ENCODE measurements at regions not wholly inside any gene's neighbourhood (a gene's known extent, or its start where the extent isn't known, plus 50 kb on each side); places are given as distances from the start of the nearest gene placed in this dataset.
A peak's percentile ranks its signal among the peaks of the same experiment; 100 is the strongest.

DNA sequence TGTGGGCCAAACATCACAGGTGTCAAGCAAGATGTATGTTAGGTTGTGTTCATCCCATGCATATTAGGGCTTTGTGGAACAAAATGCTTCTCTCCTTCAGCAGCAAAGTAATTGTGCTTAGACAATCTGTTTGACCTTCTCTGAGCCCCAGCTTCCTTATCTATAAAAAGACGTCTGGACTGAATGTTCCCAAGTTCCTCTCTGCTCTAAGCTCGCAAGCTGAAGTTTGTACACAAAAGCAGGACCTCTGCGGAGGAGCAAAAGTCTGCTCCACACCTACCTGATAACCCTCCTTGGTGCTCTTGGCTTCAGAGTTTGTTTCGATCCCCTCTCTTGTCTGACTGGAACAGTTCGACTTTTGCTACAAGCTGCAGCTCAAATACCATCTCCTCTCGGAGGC is 95.7 kb upstream of the UBL3 start:
- DNase-seq (ENCODE audit: low read depth), result no peak
- H3K4me3 ChIP-seq (ENCODE audit: low read depth, low read length), result no peak overlapping the region

DNA sequence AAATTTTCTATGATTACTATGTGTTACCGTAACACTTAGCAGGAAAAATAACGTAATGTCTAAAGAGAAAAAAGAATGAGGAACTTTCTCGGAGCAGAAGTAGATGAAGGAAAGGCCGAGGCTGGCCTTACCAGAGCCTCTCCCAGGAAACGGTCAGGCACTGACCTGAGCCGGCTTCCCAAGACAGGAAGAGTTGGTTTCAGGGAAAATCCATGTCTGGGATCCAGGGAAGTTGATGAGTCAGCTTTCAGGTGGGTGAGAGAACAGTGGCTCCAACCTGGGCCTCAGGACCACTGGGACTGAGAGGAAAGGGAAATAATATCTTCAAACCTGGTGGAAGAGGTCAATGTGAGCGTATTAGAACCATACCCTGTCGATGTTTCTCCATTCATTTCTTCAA is 93.3 kb upstream of the UBL3 start:
- H3K4me3 ChIP-seq (ENCODE audit: low read depth, low read length), result no peak overlapping the region
- no peak for DNase-seq (ENCODE audit: low read depth)

DNA sequence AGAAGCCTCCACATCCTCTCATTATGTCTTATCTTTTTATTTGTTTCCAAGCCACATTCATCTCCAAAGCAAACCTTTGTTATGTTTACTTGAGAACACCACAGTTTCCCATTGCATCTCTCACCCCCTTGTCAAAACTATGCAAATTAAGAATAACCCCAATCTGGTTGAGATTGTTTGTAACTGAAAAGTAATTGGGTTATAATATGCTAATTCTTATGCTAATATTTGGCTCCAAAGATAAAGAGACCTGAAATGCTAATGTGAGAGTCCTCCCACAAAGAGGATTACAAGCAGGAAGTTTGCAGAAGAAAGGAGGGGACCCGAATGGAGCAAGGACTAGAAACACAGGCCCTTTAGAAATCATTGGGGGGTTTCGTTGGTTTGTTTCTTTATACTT is 92.9 kb upstream of the UBL3 start:
- DNase-seq (ENCODE audit: low read depth), result no peak
- no peak overlapping the region for H3K4me3 ChIP-seq (ENCODE audit: low read depth, low read length)

DNA sequence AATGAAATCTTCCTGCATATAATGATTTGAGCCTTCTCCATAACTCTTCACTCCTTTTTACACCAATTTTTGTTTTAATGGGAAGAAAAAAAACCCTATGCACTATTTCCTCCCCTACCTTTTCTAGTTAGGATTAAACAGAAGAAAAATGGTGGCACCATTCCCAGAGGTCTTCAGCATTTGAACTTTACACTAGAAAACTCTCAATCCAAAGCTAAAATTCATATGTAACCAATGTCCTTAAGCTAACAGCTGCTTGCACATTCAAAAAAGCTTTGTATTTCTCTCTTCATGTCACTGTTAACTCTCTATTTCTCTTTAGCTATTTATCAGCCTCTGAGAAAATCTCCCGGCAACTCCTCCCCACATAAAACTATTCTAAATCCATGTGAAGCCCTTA is 90.3 kb upstream of the UBL3 start:
- no peak for DNase-seq (ENCODE audit: low read depth)
- H3K4me3 ChIP-seq (ENCODE audit: low read depth, low read length), result no peak overlapping the region

DNA sequence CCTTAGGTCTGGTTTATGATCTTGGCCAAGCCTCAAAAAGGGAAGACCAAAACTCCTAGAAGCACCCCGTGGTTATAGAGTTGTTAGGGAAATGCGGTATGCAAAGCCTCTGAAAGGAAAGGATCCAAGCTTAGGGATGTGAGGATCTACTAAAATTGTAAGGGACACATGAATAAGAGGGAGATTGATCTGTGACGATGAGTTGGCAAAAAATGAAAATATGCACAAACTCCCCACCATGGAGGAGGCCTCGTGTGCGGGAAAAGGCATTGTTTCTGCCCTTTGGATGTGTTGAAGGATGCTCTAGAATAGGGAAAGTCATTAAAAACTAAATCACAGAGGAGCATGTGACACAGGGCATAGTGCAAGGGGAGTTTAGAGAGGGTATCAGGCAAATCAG is 88.7 kb upstream of the UBL3 start:
- H3K4me3 ChIP-seq (ENCODE audit: low read depth, low read length), result no peak overlapping the region
- no peak for DNase-seq (ENCODE audit: low read depth)

DNA sequence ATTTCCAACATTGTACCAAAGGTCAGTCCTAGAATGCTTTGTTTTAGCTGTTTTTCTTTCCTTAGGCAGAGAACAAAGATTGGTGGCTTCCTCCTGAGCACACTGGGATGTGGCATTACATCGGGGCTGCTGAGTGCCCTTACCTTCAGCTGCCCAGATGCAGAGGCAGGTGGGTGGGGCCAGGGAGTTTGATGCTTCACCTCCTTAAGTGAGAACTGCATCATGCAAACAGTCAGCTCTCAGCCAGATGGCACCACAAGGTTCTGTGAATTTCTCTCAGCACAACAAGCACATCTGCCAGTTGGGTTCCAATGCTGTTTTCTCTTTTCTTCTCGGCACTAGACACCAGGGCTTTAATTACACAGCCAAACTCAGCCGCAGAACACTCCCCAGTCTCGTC is 87.4 kb upstream of the UBL3 start:
- no peak for DNase-seq (ENCODE audit: low read depth)
- H3K4me3 ChIP-seq (ENCODE audit: low read depth, low read length), result no peak overlapping the region

DNA sequence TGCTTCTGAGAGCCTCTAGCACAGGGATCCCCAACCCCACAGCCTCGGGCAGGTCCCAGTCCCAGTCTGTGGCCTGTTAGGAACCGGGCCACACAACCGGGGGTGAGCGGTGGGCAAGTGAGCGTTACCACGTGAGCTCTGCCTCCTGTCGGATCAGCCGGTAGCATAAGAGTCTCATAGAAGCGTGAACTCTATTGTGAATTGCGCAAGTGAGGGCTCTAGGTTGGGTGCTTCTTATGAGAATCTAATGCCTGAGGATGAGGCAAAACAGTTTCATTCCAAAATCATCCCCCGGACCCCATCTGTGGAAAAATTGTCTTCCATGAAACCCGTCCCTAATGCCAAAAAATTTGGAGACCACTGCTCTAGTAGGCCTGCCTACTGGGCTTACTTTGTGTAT is 87.0 kb upstream of the UBL3 start:
- DNase-seq (ENCODE audit: low read depth), result no peak
- H3K4me3 ChIP-seq (ENCODE audit: low read depth, low read length), result no peak overlapping the region

DNA sequence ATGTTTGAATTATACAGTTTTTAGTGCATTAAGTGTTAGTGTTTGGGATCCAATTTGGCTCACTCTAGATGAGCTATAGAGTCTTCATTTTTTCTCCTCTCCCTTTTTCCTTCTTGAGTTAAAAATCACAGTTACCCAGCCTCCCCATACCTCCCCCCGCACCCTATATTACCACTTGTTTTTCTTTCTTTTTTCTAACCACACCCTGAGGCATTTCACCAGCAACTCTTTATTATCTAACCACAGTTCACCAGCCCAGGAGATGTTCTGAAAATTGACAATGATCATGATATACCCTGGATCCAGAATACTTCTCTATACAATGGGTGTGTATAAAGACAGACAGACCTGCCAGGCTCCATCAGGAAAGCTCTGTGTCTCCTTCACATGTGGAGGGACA is 86.5 kb upstream of the UBL3 start:
- H3K4me3 ChIP-seq (ENCODE audit: low read depth, low read length), result no peak overlapping the region
- no peak for DNase-seq (ENCODE audit: low read depth)

DNA sequence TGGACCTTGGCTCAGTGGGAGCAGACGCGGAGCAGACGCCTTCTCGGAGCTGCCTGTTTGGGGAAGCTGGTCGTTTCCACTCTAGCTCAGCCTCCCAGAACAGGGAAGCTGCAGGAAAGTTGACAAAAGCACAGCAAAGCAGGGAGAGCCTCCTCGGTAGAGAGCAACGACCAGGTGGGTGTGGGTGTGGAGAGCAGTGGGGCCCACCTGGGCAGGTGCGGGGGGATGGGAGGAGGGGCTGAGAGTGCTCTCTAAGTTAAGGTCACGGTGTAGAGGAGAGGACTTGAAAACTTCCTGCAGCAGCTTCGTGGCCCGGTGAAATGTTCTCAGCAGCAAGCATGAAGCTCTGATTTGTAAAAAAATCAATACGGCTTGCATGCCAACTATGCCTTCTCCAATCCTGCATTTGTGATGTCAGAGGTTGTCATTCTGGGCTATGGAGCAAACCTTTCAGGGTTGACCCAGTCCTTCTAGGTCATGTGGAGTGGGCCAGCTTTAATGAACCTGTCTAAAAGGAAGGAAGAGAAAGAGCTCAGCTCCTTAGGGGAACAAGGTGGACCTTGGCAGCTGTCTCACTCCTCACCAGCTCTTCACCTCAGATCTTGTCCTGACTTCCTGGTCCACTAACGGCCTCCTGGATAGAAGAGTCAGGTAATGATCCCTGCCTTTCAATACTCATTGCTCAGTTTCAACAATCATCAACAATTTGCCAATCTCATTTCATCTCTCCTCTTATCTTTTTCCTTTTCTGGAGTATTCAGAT is 85.8 kb upstream of the UBL3 start:
- DNase-seq (ENCODE audit: low read depth), result no peak
- no peak overlapping the region for H3K4me3 ChIP-seq (ENCODE audit: low read depth, low read length)

DNA sequence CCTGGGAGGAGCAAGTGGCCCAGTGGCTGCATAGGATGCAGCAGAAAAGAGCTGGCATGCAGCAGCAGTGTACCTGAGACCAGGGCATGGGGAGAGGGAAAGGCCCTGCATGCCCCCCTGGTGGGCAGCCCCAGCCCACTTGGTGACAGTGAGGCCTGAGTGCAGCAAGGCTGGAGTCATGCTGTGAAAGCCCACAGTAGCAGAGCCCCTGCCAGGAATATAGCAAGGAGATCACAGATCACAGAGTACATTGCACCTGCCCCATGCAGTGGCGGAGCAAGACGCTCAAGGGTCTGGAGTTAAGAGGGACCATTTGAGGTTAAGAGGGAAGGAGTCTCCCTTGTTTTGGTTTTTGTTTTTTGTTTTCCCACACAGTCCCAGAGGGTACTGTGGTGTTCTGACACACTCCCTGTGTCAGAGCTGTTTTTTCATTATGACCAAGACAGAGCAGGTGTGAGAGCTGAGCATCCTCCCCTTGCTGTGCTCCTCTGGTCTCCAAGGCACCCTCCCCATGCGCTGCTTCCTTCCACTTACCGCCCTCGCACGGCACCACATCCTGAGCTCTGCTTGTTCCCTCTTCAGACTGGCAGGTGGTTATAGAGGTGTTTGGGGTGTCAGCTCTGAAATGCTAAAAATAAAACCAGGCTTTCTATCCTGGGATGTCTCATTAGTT is 85.0 kb upstream of the UBL3 start:
- no peak for DNase-seq (ENCODE audit: low read depth)
- H3K4me3 ChIP-seq (ENCODE audit: low read depth, low read length), result no peak overlapping the region

DNA sequence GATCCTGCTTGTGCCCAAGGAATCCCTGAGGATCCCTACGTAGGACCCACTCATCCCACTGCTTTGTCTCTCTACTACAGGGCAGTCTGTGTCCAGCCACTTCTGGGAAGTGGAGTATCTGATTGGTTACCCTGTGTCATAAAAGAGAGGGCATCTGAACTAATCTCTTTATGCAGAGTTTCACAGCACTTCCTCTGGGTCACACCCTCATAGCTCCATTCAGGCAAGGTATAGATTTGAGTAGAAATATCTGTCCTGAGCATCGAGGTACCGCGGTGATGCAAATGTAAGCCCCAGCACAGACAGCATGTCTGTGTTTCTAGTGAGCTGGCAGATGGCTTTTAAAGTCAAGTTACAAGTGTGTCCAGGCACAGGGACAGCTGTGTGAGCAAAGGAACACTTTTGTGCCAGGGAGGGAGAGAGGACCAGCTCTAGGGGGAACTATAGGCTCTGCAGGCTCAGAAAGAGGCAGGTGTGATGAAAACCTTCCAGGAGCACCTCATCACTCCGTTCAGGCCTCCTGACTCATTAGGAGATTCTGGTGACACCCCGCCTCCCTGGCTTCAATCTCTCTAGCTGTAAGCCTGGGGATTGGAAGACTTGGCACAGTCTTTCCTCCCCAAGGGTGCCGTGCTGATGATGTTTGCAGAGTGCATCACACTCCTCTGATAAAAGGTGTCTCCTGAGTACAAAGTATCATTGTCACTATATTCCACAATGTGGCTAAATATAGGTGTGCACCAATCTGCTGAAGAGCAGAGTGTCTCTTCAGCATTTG is 84.3 kb upstream of the UBL3 start:
- DNase-seq (ENCODE audit: low read depth), result no peak
- no peak overlapping the region for H3K4me3 ChIP-seq (ENCODE audit: low read depth, low read length)

DNA sequence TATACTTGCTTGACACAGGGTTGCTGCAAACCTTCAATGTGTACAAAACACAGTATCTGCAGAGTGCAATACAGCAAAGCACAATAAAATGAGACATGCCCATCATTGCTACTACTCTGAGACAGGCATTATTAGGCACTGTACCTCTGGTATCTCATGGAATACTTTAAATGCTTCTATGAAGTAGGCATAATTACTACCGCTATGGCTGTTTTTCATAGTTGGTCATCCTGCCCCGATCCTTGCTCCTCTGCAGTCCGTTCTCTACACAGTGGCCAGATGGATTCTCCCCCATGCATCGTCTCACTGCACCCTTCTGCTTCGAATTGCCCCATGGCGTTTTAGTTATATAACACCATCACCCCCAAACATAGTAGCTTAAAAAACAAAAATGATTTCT is 83.0 kb upstream of the UBL3 start:
- H3K4me3 ChIP-seq (ENCODE audit: low read depth, low read length), result no peak overlapping the region
- no peak for DNase-seq (ENCODE audit: low read depth)

DNA sequence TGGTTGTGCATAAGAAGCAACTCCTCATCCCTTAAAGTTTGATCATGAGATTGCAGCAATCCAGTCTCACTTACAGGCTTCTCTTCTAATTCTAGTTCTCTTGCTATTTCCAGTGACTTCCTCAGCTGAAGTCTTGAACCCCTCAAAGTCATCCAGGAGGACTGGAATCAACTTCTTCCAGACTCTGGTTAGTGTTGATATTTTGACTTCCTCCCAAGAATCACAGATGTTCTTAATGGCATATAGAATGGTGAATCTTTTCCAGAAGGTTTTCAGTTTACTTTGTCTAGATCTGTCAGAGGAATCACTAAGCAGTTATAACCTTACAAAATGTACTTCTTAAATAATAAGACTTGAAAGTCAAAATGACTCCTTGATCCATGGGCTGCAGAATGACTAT is 81.3 kb upstream of the UBL3 start:
- H3K4me3 ChIP-seq (ENCODE audit: low read depth, low read length), result no peak overlapping the region
- DNase-seq (ENCODE audit: low read depth), result no peak

DNA sequence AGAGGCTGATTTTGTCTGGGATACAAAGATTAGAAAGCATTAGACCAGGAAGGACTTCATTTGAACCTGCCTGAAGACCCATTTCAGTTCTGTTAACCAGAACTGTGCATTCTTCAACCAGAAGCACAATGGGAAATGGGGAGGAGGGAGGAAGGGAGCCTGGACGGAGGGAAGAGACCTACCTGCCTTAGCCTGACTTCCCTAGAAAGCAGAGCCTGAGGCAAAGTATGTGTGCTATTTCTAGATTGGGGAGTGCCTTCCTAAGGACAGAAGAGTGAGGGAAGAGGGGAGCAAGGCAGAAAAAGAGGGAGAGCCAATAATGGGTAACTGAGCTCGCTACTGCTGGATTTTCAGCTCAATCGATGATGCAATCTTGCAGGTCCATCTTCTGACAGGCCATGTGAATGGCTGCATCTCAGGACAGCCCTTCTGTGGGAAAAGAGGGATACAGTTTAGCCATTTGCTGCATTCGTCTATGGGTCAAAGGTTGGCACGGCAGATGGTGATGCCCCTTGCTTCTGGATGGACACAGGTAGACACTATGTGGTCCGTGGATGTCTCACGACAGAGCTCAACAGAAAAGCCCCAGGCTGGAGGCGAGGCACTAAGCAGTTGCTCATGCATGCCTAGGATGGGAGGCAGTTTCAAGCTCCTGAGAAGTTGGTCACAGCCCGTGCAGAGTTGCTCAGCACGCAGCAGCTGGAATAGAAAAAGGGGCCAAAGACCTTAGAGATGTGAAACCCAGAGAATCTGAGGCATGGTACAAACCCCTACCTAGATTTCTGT is 78.8 kb upstream of the UBL3 start:
- DNase-seq (ENCODE audit: low read depth), result no peak
- no peak overlapping the region for H3K4me3 ChIP-seq (ENCODE audit: low read depth, low read length)

DNA sequence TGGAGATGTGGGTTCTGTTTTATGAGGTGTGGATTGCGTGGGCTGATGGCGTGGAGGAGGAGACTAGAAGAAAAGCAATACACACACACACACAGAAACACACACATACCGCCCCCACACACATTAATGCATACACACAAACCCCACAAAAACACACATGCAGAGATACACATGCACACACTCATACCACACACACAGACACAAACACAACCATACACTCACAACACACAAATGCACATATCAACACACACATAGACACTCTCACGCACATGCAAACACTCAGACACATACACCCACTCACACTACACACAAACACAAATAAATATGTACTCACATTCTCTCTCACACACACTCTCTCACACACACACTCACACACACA is 75.7 kb upstream of the UBL3 start:
- no peak overlapping the region for H3K4me3 ChIP-seq (ENCODE audit: low read depth, low read length)
- no peak for DNase-seq (ENCODE audit: low read depth)

DNA sequence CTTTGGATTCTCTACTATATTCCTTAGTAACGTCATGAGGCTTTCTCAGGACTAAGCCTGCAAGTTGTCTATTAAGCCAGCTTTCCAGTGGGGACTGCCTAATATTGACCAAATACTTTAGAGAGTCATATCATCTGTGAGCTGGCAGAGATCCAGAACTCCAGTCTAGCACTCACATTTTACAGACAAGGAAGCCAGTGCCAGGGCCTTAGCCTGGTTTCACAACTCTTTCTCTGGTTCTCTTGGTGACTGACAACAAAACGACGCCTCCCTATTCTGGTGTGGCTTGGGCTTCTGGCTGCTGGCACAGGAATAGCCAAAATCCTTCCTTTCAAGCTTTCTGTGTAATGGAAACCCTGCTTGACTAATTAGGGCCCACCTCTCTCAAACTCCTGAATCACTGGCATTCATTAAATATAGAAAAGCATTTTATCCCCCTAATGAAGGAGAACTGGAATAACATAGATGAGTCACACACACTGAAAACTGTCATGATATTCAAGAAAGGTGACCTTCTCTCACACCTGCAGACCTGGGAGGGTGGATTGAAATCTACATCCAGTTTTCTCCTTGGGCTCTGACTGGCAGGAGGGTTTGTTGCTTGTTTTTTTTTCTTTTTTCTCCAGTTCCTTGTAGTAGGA is 75.2 kb upstream of the UBL3 start:
- no peak overlapping the region for H3K4me3 ChIP-seq (ENCODE audit: low read depth, low read length)
- DNase-seq (ENCODE audit: low read depth), result peak; percentile 79

DNA sequence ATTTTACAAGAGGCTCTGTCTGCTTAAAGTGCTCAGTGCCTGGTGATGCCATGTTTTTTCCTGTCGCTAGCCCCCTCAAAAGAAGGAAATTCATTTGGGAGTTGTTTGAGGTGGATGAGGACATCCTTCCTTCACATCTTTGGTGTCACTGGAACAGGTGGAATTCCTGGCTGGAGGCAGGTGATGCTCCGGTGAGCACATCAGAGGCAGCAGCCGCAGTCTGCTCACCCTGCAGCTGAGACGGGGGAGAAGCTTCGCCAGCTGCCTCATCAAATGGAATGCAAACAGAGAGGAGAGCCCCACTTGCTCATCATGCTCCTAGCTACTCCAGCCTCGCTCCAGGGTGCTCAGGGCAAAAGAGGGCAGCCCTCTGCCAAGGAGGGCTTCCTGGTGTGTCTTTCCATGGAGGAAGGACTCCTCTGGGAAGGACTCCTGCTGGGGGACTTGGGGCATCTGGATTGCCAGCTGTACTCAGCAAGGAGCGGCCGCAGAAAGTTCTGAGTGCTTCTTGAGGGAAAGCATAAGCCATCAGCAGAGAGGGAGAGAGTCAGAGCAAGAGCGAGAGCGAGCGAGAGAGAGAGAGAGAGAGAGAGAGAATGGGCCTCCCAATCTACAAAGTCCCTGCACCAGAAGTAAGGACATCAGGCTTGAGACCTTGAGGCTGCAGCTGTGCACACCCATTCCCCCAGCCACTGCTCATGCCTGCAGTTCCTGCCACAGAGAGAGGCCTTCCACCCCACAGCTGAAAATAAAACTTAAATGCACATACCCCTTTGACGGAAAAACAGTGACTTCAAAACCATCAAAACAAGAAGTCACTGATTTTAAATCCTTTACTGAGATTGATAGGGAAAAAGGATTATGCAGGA is 74.3 kb upstream of the UBL3 start:
- no peak for DNase-seq (ENCODE audit: low read depth)
- no peak overlapping the region for H3K4me3 ChIP-seq (ENCODE audit: low read depth, low read length)

DNA sequence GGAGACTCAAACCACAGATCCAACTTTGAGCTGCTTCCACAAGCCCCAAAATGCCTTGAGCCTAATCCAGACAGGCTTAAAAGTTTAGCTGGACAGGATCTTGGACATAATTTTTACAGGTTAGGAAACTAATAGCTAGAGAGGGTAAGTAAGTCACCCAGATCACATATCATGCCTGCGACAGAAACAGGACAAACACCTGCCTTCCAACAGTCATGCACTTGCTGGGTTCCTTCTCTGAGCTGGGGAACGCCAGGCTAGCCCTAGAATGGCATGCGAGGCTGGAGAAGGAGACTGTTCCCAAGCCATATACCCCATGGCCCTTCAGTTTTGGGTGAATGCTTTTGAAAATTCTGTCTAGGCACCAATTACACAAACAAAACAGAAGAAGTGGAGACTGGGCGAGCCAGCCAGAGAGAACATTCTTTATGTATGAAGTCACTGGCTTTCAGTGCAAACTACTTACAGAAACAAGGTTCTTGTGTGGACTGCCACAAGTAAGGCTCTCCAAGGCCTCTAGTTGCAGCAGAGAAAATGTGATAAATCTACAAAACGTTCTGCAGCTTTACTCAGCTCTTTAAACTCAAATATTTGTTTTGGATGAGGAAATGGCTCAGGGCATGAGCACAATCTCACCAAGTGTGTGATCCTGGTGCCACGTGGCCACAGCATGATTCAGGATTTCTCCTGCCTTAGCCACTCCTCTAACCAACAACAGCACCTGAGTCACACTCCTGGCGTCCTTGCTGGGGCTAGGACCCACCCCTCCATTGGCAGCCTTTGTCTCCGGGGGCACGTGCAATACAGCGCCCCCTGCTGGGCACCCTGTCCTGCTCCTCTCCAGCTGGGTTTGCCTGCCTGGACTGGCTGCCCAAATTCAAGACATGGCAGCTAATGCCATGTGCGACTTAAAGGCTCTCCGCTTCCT is 73.4 kb upstream of the UBL3 start:
- DNase-seq (ENCODE audit: low read depth), result peak; percentile 95
- H3K4me3 ChIP-seq (ENCODE audit: low read depth, low read length), result no peak overlapping the region

Measured in skeletal muscle cell (primary cell).